HFFc6 (cell line): ENCODE measurements at regions not wholly inside any gene's neighbourhood (a gene's known extent, or its start where the extent isn't known, plus 50 kb on each side); places are given as distances from the start of the nearest gene placed in this dataset.

Experiments
- DNase-seq: peaks from one replicate; pipeline ENCODE4 v3.0.0-alpha.2; 2018
- H3K27ac Mint-ChIP-seq: 2 replicates; pipeline ENCODE4 v1.8.0; 2020; ENCODE audit warnings: mild to moderate bottlenecking, mixed read lengths
- H3K27me3 Mint-ChIP-seq: 2 replicates; pipeline ENCODE4 v1.8.0; 2021; ENCODE audit warnings: mild to moderate bottlenecking, moderate library complexity, mixed read lengths; ENCODE audit not compliant: insufficient read depth
- H3K36me3 Mint-ChIP-seq: 2 replicates; pipeline ENCODE4 v1.8.0; 2021; ENCODE audit warnings: low read depth, mixed read lengths
- H3K4me1 Mint-ChIP-seq: 2 replicates; pipeline ENCODE4 v1.8.0; 2020; ENCODE audit warnings: low read depth, mixed read lengths
- H3K4me3 Mint-ChIP-seq: 2 replicates; pipeline ENCODE4 v1.8.0; 2020; ENCODE audit warnings: mild to moderate bottlenecking, moderate library complexity, mixed read lengths
- H3K9me3 Mint-ChIP-seq: 2 replicates; pipeline ENCODE4 v1.8.0; 2020; ENCODE audit warnings: mild to moderate bottlenecking, mixed read lengths
- TF ChIP-seq, protein P1 (sequence below): fragments of 200-600 bp; sonication (generic); IDR thresholded peaks from 2 replicates; pipeline ENCODE4 v1.5.0; 2021; ENCODE audit warnings: antibody characterized with exemption, mild to moderate bottlenecking

DNA sequence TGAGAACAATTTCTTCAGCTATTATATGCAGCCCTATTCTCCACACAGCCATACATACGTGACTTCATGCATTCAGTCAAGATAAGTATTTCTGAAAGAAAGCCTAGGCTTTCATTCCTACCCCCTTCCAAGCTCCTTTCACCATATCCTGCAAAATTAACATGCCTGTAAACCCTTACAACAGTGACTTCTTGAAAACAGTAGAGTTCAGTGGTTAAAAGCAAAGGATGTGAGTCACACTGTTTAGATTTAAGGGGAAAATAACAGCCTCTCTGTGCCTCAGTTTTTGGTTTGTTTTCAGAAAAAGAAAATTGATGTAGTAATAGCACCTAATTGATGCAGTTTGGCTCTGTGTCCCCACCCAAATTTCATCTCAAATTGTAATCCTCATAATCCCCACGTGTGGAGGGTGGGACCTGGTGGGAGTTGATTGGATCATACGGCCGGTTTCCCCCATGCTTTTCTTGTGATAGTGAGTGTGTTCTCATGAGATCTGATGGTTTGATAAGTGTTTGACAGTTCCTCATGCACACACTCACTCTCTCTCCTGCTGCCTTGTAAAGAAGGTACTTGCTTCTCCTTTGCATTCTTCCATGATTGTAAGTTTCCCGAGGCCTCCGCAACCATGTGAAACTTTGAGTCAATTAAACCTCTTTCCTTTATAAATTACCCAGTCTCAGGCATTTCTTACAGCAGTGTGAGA is 264.8 kb downstream of the CETN3 start:
- no peak overlapping the region for H3K27ac Mint-ChIP-seq

DNA sequence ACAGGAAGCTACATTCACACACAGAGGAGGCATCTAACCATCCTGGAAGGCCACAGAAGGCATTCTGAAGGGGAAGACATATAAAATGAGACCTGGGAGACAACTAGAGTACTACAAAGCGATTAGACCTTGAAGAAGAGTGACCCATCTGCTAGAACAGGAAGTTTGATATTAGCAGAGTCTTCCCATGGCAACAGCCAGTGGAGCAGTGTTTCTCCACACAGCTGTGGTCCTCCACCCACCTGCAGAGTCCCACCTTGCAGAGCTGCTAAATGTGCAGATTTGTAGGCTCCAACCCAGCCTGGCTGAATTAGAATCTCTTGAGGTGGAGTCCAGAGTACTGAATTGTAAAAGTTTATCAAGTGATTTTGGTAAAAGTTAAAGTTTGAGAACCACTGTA is 267.0 kb downstream of the CETN3 start:
- H3K27ac Mint-ChIP-seq: no peak overlapping the region
- DNase-seq: no peak
- no peaks in the 10 kb centered on the region for H3K36me3 Mint-ChIP-seq
- no peaks in the 10 kb centered on the region; the same call in 1 of the 2 replicates for H3K27me3 Mint-ChIP-seq
- H3K4me3 Mint-ChIP-seq: no peak overlapping the region
- H3K9me3 Mint-ChIP-seq: peaks cover 24% of the 10 kb centered on the region
- no peaks in the 10 kb centered on the region for H3K4me1 Mint-ChIP-seq
- TF ChIP-seq, protein P1, sequence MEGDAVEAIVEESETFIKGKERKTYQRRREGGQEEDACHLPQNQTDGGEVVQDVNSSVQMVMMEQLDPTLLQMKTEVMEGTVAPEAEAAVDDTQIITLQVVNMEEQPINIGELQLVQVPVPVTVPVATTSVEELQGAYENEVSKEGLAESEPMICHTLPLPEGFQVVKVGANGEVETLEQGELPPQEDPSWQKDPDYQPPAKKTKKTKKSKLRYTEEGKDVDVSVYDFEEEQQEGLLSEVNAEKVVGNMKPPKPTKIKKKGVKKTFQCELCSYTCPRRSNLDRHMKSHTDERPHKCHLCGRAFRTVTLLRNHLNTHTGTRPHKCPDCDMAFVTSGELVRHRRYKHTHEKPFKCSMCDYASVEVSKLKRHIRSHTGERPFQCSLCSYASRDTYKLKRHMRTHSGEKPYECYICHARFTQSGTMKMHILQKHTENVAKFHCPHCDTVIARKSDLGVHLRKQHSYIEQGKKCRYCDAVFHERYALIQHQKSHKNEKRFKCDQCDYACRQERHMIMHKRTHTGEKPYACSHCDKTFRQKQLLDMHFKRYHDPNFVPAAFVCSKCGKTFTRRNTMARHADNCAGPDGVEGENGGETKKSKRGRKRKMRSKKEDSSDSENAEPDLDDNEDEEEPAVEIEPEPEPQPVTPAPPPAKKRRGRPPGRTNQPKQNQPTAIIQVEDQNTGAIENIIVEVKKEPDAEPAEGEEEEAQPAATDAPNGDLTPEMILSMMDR: no peak

More for the DNA sequence above, 264.8 kb downstream of the CETN3 start:
- Mint-ChIP-seq H3K4me1 (no peaks in the 10 kb centered on the region), H3K9me3 (peaks cover 13% of the 10 kb centered on the region), H3K36me3 (no peaks in the 10 kb centered on the region), H3K4me3 (no peak overlapping the region), H3K27me3 (no peaks in the 10 kb centered on the region; the same call in 1 of the 2 replicates)
- TF ChIP-seq, protein P1: no peak
- DNase-seq: no peak

DNA sequence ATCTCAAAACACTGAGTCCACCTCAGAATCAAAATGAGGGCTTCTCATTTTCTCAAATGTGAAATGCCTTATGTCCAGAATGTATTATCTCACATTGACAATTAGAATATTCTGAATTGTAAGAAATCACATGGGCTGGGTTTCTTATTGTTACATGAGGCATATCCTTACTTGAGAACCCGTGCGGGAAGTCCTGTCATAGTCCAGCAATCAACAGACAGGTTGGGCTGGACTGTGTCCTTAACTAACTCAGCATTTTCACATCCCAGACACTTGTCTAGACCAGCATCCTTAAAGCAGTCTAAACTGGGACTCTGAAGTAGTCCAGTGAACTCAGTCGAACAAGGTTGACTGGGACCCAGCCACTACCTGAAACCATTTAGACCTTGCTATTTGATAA is 267.6 kb downstream of the CETN3 start:
- H3K36me3 Mint-ChIP-seq: no peaks in the 10 kb centered on the region
- H3K4me1 Mint-ChIP-seq: no peaks in the 10 kb centered on the region
- TF ChIP-seq, protein P1: no peak
- DNase-seq: no peak
- H3K27ac Mint-ChIP-seq: no peak overlapping the region
- no peak overlapping the region for H3K4me3 Mint-ChIP-seq
- peaks cover 26% of the 10 kb centered on the region for H3K9me3 Mint-ChIP-seq
- no peaks in the 10 kb centered on the region; the same call in 1 of the 2 replicates for H3K27me3 Mint-ChIP-seq

DNA sequence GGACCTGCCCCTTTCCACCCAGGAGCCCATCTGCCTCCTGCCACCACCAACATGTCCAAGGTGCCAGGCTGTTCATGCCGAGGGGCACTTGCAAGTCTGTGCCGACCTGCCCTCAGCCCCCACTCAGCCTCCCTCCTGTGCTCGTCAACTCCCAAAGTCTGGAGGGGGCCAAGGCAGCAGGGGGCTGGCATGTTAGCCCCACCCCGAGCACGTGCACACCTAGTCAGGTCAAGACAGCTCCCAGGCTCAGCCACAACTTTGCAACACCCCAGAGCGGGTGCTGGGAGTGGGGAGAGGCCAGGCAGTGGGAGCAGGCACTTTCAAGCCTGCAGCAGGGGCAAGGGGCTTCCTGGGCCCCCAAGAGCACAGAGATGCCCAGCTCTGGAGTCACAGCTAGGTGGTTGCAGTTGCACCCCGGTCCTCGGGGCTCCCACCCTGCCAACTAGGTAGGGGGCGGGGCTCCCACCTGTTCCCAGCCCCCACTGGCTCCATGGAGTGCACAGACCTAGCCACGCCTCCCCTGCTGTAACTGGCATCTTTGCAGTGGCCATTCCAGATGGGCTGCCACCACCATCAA is 272.5 kb downstream of the CETN3 start:
- Mint-ChIP-seq H3K27ac (no peak overlapping the region), H3K9me3 (peaks cover 33% of the 10 kb centered on the region), H3K36me3 (no peaks in the 10 kb centered on the region), H3K4me3 (no peak overlapping the region), H3K4me1 (no peaks in the 10 kb centered on the region), H3K27me3 (no peaks in the 10 kb centered on the region; the same call in 1 of the 2 replicates)
- no peak for DNase-seq
- TF ChIP-seq, protein P1: no peak

DNA sequence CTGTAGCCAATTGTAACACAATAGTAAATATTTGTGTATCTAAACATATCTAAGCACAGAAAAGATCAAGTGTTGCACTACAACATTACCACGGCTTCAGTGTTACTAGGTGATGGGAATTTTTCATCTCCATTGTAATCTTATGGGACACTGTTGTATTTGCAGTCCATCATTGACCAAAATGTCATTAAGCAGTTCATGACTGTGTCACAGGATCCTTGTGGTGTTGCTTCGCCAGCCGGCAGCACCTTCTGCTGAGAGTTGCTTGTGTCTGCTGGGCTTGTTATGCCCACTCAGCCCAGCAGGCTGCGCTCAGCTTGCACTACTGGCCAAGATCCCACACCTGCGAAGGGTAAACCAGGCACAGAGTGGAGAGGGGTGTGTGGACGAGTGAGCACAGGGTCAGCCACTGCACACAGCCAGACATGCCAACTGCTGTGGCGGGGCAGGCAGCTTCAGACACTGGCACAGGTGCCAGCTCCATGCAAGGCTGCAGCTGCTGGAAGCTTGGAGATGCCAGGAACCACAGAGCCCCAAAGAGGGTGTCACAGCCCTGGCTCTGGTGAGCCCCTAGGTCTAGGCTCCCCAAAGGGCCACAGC is 273.7 kb downstream of the CETN3 start:
- Mint-ChIP-seq H3K27me3 (no peaks in the 10 kb centered on the region; the same call in 1 of the 2 replicates), H3K4me1 (no peaks in the 10 kb centered on the region), H3K36me3 (no peaks in the 10 kb centered on the region), H3K9me3 (peaks cover 40% of the 10 kb centered on the region), H3K27ac (no peak overlapping the region), H3K4me3 (no peak overlapping the region)
- no peak for DNase-seq
- TF ChIP-seq, protein P1: no peak
